Keratinocyte (primary cell): ENCODE measurements at regions not wholly inside any gene's neighbourhood (a gene's known extent, or its start where the extent isn't known, plus 50 kb on each side); places are given as distances from the start of the nearest gene placed in this dataset.

Source experiments
- DNase-seq: peaks from one replicate; pipeline ENCODE4 v3.0.0-alpha.2; 2011; ENCODE audit warnings: low read depth, missing footprints, low spot score
- FAIRE-seq: peaks from 2 replicates; lab custom pipeline; 2011; peaks lifted over from hg19 to GRCh38; lab: Jason Lieb, UNC
- H2AFZ ChIP-seq: 2 replicates; pipeline ENCODE4 v1.6.0; 2012; ENCODE audit warnings: low read length, control low read depth, inconsistent platforms; ENCODE audit not compliant: control insufficient read depth
- H3K27ac ChIP-seq: 2 replicates; pipeline ENCODE4 v1.5.1; 2011; ENCODE audit warnings: low read length; ENCODE audit not compliant: control insufficient read depth, insufficient read depth
- H3K27me3 ChIP-seq: 3 replicates; pipeline ENCODE4 v1.6.0; 2011; ENCODE audit warnings: low read length; ENCODE audit not compliant: control insufficient read depth, insufficient read depth; ENCODE audit errors: extremely low read depth
- H3K36me3 ChIP-seq, 2 experiments: 2 replicates in 1 of 2; 3 replicates in 1 of 2; pipeline ENCODE4 v1.5.1; 2011; ENCODE audit warnings: low read length in 2 of 2, mild to moderate bottlenecking in 1 of 2; ENCODE audit not compliant: control insufficient read depth in 2 of 2, insufficient read depth in 2 of 2; ENCODE audit errors: extremely low read depth in 1 of 2
- H3K4me1 ChIP-seq: 3 replicates; pipeline ENCODE4 v1.5.1; 2011; ENCODE audit warnings: low read length; ENCODE audit not compliant: control insufficient read depth, insufficient read depth; ENCODE audit errors: extremely low read depth
- H3K4me2 ChIP-seq: 3 replicates; pipeline ENCODE4 v1.6.0; 2011; ENCODE audit warnings: low read depth, low read length; ENCODE audit not compliant: control insufficient read depth, insufficient read depth; ENCODE audit errors: extremely low read depth
- H3K4me3 ChIP-seq, 3 experiments: fragments of 200-600 bp in 1 of 3; sonication (generic) in 1 of 3; 2 replicates in 2 of 3; 3 replicates in 1 of 3; pipeline ENCODE4 v1.5.1; 2011 to 2016; ENCODE audit warnings: low read length in 3 of 3, mild to moderate bottlenecking in 3 of 3, control low read depth in 2 of 3, inconsistent platforms in 1 of 3, low read depth in 1 of 3, mixed read lengths in 1 of 3, mixed run types in 1 of 3, moderate library complexity in 1 of 3; ENCODE audit not compliant: control insufficient read depth in 2 of 3, insufficient read depth in 2 of 3; ENCODE audit errors: extremely low read depth in 1 of 3
- H3K79me2 ChIP-seq: 2 replicates; pipeline ENCODE4 v1.6.0; 2012; ENCODE audit warnings: low read length; ENCODE audit not compliant: control insufficient read depth, insufficient read depth
- H3K9ac ChIP-seq: 3 replicates; pipeline ENCODE4 v1.6.0; 2011; ENCODE audit warnings: low read length; ENCODE audit not compliant: control insufficient read depth, insufficient read depth; ENCODE audit errors: extremely low read depth
- H3K9me1 ChIP-seq: 3 replicates; pipeline ENCODE4 v1.6.0; 2011; ENCODE audit warnings: low read length; ENCODE audit not compliant: control insufficient read depth, insufficient read depth; ENCODE audit errors: extremely low read depth
- H3K9me3 ChIP-seq: 2 replicates; pipeline ENCODE4 v1.5.1; 2012; ENCODE audit warnings: low read depth, low read length; ENCODE audit not compliant: control insufficient read depth
- H4K20me1 ChIP-seq: 3 replicates; pipeline ENCODE4 v1.6.0; 2011; ENCODE audit warnings: low read length; ENCODE audit not compliant: control insufficient read depth, insufficient read depth; ENCODE audit errors: extremely low read depth
- EZH2 ChIP-seq: IDR thresholded peaks from one replicate; pipeline ENCODE4 v1.6.1; 2012; ENCODE audit warnings: inconsistent platforms, mild to moderate bottlenecking, low read length, moderate library complexity
- dilution Hi-C: fragments of 300-500 bp; cut with MboI; formaldehyde crosslinking; loops from one replicate; pipeline ENCODE4 v1.7.0; 2020; ENCODE audit warnings: low sequenced_read_pairs; ENCODE audit not compliant: extremely low pct_ligation_motif_present
- TF ChIP-seq, protein P1 (sequence below), 3 experiments: IDR thresholded peaks in 1 of 3; conservative IDR thresholded peaks in 1 of 3; optimal IDR thresholded peaks in 1 of 3; 2 replicates in 2 of 3; 3 replicates in 1 of 3; pipeline versions ENCODE3 to v1.5.1; 2011; ENCODE audit warnings: low read length in 3 of 3, mild to moderate bottlenecking in 3 of 3, moderate library complexity in 2 of 3, control low read depth in 1 of 3, inconsistent platforms in 1 of 3; ENCODE audit not compliant: insufficient read depth in 2 of 3; ENCODE audit errors: extremely low read depth in 1 of 3

GRCh38 chr3:24033818-24034217 is 88.7 kb downstream of the NR1D2 start:
- FAIRE-seq: no peak
- Histone ChIP-seq H3K27ac (no peak overlapping the region), H3K36me3 (no peaks in the 10 kb centered on the region), H4K20me1 (no peaks in the 10 kb centered on the region), H3K9me3 (no peaks in the 10 kb centered on the region), H3K27me3 (no peaks in the 10 kb centered on the region), H2AFZ (no peak overlapping the region), H3K4me3 (no peak overlapping the region), H3K79me2 (no peaks in the 10 kb centered on the region), H3K4me1 (no peaks in the 10 kb centered on the region), H3K9me1 (no peaks in the 10 kb centered on the region), H3K9ac (no peak overlapping the region), H3K4me2 (no peak overlapping the region)
- TF ChIP-seq EZH2: no peak
- TF ChIP-seq, protein P1, sequence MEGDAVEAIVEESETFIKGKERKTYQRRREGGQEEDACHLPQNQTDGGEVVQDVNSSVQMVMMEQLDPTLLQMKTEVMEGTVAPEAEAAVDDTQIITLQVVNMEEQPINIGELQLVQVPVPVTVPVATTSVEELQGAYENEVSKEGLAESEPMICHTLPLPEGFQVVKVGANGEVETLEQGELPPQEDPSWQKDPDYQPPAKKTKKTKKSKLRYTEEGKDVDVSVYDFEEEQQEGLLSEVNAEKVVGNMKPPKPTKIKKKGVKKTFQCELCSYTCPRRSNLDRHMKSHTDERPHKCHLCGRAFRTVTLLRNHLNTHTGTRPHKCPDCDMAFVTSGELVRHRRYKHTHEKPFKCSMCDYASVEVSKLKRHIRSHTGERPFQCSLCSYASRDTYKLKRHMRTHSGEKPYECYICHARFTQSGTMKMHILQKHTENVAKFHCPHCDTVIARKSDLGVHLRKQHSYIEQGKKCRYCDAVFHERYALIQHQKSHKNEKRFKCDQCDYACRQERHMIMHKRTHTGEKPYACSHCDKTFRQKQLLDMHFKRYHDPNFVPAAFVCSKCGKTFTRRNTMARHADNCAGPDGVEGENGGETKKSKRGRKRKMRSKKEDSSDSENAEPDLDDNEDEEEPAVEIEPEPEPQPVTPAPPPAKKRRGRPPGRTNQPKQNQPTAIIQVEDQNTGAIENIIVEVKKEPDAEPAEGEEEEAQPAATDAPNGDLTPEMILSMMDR (optimal IDR thresholded peaks at IDR 0.05 in 1 of 3, IDR thresholded peaks at IDR 0.05 in 1 of 3, conservative IDR thresholded peaks at IDR 0.05 in 1 of 3; ENCODE audit: extremely low read depth in 1 of 3, insufficient read depth in 2 of 3, low read length in 3 of 3): no peak
- DNase-seq: no peak
- dilution Hi-C loops: no loop called here

GRCh38 chr3:24034464-24034863 is 89.4 kb downstream of the NR1D2 start:
- H2AFZ ChIP-seq: no peak overlapping the region
- no peak for TF ChIP-seq EZH2
- TF ChIP-seq, protein P1 (optimal IDR thresholded peaks at IDR 0.05 in 1 of 3, IDR thresholded peaks at IDR 0.05 in 1 of 3, conservative IDR thresholded peaks at IDR 0.05 in 1 of 3; ENCODE audit: extremely low read depth in 1 of 3, insufficient read depth in 2 of 3, low read length in 3 of 3): no peak
- H3K4me2 ChIP-seq: no peak overlapping the region
- H3K9ac ChIP-seq: no peak overlapping the region
- no peaks in the 10 kb centered on the region for H3K4me1 ChIP-seq
- FAIRE-seq (no peak), DNase-seq (no peak)
- H4K20me1 ChIP-seq: no peaks in the 10 kb centered on the region
- H3K9me3 ChIP-seq: no peaks in the 10 kb centered on the region
- no peaks in the 10 kb centered on the region for H3K27me3 ChIP-seq
- no peak overlapping the region for H3K27ac ChIP-seq
- H3K9me1 ChIP-seq: no peaks in the 10 kb centered on the region
- dilution Hi-C loops: no loop called here
- no peaks in the 10 kb centered on the region for H3K36me3 ChIP-seq
- H3K79me2 ChIP-seq: no peaks in the 10 kb centered on the region
- no peak overlapping the region for H3K4me3 ChIP-seq
